ENCODE measurements at regions not wholly inside any gene's neighbourhood (a gene's known extent, or its start where the extent isn't known, plus 50 kb on each side); places are given as distances from the start of the nearest gene placed in this dataset.

- TF ChIP-seq, protein P1, sequence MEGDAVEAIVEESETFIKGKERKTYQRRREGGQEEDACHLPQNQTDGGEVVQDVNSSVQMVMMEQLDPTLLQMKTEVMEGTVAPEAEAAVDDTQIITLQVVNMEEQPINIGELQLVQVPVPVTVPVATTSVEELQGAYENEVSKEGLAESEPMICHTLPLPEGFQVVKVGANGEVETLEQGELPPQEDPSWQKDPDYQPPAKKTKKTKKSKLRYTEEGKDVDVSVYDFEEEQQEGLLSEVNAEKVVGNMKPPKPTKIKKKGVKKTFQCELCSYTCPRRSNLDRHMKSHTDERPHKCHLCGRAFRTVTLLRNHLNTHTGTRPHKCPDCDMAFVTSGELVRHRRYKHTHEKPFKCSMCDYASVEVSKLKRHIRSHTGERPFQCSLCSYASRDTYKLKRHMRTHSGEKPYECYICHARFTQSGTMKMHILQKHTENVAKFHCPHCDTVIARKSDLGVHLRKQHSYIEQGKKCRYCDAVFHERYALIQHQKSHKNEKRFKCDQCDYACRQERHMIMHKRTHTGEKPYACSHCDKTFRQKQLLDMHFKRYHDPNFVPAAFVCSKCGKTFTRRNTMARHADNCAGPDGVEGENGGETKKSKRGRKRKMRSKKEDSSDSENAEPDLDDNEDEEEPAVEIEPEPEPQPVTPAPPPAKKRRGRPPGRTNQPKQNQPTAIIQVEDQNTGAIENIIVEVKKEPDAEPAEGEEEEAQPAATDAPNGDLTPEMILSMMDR (IDR thresholded peaks at IDR 0.05; ENCODE audit: low read depth, low read length, poor library complexity, severe bottlenecking), result no peak
- TF ChIP-seq EZH2phosphoT487 (IDR thresholded peaks at IDR 0.05; ENCODE audit: borderline replicate concordance, low read length), result no peak
These were observed 199.7 kb upstream of the MAGI2 start for GRCh38 chr7:79653136-79653631.
